ENCODE measurements at regions not wholly inside any gene's neighbourhood (a gene's known extent, or its start where the extent isn't known, plus 50 kb on each side); places are given as distances from the start of the nearest gene placed in this dataset.

DNA sequence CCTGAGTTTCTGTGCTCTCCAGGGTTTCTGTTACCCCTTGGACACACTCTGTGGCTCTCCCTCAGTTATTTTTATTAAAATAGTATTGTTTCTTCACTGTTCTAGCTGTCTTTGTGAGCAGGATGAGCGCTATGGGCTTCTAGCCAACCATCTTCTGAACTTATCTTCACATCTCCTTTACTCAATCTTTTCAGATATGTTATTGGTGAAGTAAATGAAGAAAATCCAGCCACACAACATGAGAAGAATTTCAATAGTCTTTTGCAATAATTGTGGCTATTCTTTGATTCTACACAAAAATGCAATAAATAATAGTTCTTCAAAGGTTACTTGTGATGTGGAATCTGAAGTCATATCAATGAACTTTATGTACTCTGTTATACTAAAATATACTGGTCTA lies 80.3 kb upstream of the CAMK1G start:
- DNase-seq, result no peak

DNA sequence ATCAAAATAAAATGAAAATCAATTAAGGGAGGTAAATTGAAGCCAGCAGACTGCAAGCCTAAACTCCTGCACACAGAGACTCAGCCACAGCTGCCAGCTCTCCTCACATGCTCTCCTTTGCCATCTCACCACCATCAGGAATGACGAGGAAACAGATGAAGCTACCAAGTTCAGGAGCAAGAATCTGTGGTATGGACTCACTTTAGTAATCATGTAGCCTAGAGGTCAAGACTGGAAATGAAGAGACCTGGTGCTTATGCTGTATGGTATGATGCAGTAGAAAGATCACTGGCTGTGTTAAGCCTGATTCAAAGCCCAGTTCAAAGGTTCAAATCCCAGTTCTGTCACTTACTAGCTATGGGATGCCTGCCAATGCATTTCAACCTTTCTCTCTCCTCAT lies 78.9 kb upstream of the CAMK1G start:
- no peak for DNase-seq

DNA sequence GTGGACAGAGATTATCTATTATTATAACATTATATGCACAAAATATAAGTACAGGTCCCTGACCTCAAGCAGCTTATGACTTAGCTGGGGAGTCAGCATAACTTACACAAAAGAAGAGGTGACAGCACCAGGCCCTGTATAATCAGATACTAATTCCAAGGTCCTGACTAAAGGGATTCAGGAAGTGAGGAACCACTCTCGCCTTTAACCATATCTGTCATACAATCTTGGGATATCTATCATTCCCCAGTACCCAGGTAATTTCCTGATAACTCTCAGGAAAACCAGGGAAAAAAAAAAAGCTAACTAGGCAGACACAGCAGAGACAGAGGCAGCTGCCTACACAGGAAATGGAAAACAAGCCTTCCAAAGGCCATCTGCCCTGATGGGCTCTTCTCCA lies 78.5 kb upstream of the CAMK1G start:
- DNase-seq, result no peak

DNA sequence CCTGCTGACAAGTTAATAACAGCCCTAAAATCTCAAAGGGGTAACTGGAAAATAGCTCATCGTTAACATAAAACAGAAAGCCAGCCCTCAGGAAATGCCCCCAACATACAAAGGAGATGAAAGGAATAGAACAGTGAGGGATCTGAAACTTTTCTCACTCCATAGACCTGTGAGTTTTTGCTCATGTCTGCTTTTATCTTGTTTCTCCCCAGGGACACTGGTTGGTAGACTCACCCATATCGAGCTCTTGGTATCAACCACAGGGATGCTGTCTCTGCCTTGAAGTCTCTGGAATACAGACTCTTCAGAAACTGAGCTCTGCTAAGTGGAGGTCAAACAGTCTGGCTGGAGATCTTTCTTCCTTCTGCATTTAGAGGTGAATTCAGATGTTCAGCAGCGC lies 77.4 kb upstream of the CAMK1G start:
- no peak for DNase-seq

DNA sequence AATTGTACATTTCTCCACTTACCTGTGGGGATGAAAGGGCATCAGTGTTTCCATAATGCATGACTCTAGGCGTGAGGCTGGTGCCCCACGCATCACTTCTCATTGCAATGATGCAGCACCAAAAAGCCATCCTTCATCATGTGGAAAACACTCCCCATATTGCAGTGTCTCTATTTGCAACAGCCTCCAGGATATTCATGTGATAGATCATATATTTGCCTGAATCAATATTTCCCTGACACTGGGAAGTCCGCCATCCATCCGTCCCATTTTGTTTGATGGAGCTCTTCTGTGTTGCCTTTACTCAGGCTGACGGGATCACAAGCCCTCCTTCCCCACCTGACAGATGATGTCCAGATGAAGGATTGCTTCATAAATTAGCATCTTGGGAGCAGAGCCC lies 74.5 kb upstream of the CAMK1G start:
- no peak for DNase-seq

DNA sequence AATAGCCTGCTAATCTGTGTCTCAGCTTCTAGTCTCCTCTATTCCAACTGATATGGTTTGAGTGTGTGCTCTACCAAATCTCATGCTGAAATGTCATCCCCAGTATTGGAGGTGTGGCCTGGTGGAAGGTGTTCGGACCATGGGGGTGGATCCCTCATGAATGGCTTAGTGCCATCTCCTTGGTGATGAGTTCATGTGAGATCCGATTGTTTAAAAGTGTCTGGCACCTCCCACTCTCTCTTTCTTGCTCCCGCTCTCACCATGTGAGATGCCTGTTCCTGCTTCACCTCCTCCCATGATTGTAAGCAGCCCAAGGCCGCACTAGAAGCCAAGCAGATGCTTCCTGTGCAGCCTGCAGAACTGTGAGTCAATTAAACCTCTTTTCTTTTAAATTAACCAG lies 73.5 kb upstream of the CAMK1G start:
- DNase-seq, result no peak

DNA sequence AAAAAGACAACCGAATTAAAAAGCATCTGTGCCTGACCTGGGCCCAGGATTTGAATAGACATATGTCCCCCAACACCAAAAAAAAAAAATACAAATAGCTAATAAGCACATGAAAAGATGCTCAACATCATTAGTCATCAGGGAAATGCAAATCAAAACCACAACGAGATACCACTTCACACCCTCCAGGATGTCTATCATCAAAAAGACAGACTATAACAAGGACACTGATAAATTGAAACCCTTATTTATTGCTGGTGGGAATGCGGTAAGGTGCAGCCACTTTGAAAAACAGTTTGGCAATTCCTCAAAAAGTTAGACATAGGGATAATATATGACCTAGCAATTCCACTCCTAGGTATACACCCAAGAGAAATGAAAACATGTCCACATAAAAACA lies 72.3 kb upstream of the CAMK1G start:
- no peak for DNase-seq

DNA sequence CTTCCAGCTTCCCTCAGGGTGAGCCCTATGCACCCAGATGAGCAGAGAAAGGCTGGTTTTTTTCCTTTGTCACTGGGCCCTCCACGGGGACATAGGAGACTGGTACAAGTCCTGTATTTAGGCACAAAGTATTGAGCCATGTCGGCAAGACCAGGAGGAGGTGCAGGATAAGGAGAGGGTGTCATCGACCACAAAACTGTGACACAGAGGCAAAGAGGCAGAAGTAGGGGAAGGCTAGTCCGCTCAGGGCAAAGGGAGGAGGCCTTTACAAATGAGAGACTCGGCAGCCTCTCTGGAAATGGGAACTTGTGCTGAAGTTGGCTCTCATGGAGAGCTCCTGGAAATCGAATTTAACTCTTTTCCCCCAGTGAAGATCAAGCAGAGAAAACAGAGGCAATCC lies 70.7 kb upstream of the CAMK1G start:
- DNase-seq, result no peak

DNA sequence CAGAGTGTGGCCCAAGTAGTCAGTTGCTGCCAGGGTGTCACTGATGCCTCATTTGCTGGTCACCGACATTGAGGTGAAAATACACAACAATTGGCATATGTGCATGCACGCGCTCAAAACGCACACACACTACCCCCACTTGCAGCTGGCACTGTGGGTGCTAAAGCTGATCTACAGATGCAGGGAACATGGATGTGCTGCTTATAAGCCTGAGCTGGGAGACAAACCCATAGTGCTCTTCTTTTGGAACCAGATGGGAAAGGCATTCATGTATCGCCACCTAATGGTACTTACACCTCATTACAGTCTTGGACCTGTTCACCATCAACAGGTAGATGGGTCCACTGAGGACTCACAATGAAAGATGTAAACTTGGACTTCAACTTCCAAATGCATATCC lies 70.3 kb upstream of the CAMK1G start:
- peak; percentile 11 to 22 for DNase-seq

DNA sequence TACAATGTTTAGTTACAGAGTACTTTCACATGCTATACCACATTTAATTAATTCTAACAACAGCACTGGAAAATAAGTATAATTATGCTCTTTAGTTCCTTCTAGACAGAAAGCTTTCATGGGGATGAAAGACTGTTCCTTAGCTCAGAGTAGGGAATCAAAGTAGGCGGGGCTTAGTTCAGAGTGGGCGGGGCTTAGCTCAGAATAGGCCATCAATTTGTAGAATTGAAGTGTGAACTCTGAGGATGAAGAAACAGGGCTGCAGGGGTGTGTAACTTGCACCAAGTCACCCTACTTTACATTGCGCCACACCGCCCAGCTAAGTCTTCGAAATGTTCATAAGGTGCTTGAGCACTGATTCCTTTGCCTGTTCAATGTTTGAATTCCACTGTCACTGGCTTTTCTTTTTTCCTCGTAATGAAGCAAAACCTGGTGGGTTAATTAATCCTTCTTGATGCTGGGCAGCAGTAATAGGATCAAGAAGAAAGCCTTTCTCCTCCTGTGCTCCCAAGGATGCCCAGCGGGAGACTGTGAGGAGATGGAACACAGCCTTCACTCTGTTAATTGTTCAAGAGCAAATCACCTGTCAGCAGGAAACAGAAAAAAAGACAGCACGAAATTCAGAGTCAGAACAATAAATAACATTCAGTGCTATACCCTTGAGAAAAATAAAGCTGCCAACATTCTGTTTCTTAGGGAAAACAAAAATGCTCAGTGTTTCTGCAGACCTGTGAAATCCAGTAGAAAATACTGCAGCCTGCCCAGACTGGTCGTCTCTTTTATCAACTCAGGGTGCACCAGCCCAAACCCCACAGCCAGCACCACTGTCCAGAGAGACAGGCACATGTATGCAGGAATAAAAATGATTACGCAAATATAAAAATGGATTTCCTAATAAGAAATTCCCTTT lies 66.5 kb upstream of the CAMK1G start:
- DNase-seq, result no peak

DNA sequence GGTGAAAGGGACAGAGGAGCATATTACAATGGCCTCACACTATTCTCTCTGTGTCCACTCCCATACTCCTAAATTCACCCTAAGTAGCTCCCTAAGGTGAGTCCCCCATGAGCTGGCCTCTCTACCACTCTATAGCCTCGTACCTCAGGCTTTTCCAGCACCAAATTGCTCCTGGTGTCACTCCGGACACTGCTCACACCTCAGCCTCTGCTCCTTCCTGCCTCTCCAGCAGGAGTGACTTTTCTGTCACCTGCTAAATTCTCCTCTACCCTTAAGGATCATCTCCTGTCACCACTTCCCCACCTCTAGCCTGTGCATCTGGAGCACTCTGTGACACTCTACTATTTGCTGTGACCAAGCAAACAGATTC lies 65.8 kb upstream of the CAMK1G start:
- DNase-seq, result no peak

DNA sequence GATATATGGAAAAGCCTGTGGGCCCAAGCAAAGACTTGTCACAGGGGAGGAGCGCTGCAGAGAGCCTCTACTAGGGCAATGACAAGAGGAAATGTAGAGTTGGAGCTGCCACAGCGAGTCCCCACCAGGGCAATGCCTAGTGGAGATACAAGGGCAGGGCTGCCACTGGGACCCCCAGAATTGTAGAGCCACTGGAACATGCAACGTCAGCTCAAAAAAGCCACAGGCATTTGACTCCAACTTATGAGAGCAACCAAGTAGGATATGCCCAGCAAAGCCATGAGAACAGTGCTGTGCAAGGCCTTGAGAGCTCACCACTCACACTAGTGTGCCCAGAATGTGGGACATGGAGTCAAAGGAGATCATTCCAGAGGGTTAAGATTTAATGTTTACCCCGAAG lies 63.7 kb upstream of the CAMK1G start:
- no peak for DNase-seq

DNA sequence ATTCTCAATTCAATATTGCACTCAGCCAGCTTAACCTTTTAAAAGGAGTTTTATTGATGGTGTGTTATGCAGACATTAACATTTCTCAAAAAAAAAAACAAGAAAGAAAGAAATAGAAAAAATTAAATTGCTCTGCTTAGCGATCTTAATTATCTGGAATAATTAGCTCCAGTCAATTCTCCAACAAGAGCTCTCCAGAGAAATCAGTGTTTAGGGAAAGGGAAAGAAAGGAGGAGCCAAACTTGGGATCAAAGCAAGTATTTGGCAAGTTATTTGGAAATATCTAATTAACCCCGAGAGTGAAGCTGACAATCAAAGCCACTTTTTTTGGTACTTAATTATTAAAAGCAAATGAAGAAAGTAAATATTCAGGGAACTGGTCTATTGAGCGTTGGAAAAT lies 60.7 kb upstream of the CAMK1G start:
- DNase-seq, result no peak

DNA sequence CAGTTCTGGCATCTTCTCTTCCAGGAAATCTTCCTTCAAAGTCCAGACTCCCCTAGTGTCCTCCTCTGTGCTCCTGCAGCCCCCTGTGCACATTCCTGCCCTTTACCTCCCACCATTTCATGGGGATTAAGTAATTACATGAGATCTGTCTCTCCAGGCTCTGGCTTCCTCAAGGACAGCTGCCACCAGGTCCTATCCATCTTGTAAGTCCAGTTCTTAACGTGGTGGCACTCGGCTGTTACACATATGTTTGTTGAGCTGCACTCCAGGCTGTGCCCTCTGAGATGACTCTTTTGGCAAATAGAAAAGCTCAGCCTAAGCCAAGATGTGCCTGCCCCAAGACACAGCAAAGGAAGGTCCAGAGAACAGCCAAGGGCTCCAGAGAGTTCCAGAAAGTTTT lies 57.4 kb upstream of the CAMK1G start:
- no peak for DNase-seq

DNA sequence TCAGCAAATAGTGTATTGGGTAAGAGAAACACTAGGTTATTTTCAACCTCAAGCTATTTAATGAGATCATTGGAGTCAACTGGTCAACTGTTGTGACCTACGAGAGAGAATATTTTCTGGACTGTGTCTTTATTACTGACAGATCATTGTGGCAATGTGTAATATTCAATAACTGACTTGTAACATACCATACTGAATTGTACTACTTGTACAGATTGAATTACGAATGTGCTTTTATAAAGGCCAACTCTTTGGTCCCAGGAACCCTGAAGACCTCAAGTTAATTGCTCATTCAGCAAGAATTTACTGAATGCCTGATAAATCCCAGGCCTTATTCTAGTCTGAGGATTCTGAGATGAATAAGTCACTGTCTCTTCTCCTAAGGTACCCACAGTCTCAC lies 56.1 kb upstream of the CAMK1G start:
- DNase-seq, result no peak

DNA sequence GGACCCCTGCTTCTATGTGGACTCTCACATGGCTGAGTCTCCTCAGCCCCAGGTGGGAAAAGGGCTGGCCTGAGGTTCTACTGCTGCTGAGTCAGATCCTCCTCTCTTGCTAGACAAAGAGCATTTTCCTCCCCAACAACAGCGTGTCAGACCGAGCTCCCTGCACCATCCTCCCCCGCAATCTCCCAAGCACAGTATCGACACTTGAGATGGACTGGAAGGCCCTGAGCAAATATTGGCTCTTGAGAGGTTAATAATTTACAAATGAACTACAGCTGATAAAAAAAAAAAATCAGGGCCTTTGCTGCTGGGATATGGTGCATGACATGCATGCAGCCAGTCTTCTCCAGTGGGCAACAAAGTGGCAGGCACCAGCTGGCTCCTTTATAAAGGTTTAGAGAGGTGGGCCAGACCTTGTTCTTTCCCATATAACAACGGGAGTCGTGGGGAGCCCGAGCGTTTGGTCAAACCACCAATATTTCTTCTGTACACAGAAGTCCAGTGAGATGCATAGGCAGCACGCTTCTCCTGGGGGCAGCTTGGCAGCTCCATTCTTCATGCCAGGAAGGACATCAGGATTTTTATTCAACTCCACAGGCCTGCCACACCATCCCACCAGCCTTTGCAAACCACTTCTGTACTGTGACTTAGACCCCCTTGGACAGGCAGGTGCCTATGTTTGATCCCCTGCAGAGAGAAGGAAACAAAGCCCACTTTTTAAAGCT lies 55.4 kb upstream of the CAMK1G start:
- no peak for DNase-seq

DNA sequence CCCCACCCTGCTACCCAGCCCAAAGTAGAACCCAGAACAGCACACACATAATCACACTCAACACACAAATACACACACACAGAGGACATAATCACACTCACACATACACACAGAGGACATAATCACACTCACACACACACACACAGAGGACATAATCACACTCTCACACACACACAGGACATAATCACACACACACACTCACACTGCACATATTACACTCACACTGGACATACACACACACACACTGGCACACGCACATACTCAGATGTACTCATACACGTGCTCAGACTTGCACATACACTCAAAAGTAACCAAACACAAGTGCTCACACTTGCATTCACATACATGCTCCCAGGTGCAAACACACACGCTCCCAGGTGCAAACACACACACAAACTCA lies 54.3 kb upstream of the CAMK1G start:
- DNase-seq, result no peak

DNA sequence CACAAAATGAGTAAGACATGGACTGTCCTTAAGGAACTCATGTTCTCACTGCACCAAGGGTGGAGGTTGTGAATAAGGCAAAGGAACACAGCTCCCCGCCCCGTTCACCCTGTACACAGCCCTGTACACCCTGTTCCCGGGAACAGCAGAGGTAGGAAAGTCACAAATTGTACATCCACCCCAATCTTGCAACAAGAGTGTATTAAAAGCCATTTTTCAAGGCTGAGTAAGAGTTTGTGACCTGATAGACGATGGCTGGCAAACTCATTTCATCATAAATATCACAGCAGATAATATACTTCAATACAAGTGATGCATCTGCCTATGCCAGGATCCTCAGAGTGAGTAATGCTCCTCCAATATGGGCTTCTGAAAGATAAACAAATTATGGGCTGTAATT lies 52.5 kb upstream of the CAMK1G start:
- DNase-seq, result no peak

DNA sequence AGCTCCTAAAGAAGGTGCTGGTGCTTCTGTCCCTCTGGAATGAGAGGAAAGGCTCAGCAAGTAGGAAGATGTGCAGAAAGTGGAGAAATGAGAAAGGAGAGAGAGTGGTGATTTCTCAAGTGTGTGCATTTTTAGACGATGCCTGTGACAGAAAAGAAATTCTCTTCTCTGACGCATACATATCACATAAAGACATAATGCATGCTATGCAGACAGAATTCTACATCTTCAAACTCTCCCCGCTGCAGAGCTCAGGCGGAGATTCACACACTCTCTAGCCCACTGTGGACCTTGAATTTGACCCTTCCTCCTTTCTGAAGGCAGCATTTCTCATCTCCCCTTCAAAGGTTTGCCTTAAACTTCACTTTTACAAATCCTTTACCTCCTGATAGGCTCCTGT lies 52.0 kb upstream of the CAMK1G start:
- DNase-seq, result no peak
